Right hindlimb (tissue), 1 donor: ENCODE measurements at regions not wholly inside any gene's neighbourhood (a gene's known extent, or its start where the extent isn't known, plus 50 kb on each side); places are given as distances from the start of the nearest gene placed in this dataset.

ENCODE experiments used
- DNase-seq: peaks from one replicate; pipeline ENCODE4 v3.0.0-alpha.2; 2018

DNA sequence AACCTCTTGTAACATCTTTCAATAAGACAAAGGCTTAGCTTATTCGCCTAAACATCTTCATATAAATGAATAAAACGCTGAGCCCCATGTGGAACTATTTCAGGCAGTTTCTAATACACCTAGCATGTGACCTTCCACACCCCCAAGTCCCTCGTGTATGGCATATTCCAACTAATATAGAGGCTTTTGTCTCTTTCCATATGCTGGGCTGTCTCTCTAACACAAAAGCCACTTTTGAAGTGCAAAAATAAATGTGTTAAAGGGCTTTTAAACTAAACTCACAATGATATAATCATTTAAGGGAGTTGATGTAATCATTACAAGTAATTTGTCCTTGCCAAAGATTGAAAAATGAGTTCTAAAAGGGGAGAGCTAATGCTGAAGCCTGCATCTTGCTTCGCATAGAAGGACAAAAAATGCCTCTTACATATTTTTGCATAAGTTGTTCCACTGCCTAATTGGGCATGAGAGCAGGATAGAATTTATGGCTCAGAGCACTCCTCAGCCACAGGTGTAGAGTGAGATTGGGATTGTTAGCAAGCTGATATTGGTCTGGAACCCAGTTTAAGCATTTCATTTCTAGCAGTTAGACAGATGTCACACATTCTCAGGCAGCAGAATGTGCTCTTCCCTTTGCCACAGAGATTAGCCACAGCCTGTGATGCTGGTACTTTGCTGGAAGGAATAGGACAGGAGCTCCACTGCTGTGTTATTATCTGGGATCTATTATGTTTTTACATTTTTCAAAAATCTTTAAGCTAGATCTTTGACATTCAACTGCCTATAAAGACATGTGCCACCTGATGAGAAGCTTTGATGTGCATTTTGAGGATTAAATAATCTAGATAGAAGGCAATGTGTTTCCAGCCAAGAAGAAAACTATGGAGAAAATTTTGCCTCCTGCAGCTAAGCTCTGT, 1044.4 kb downstream of the ADGRL2 start:
- peak; percentile 26 for DNase-seq

DNA sequence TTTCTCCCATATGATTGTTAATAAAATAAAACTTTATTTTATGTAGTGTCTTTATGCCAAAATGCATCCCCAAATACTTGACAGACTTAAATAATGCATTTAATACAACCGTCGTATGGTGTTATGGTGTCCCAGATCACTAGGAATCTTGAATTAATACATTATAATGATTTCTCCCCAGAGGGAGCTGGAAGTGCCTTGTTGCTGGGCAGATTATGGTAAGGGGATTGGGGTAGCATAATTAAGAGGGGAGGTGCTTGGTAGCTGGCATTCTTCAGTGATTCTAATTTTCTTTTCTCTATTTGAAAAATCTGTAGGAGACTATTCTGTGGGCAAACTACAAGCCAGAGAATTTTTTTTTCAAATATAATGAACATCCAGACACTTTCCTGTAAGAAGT, 1043.7 kb downstream of the ADGRL2 start:
- DNase-seq: no peak

DNA sequence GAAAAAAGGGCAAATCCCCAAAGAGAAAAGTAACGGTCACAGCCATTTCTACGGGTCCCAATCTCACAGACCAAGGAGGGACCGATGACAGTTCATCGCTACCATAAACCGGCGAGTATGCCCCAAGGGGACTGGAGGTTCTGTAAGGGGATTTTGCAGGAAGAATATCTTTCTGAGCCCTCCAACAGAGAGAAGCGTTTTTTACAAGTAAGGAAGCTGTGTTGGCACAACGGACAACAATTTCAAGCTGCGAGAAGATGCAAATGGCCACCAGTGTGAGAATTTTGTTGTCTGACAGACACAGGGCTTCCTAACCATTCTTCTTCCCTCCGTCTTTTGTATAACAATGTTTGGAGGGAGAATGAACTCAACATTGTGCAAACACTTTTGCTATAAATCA, 1043.1 kb downstream of the ADGRL2 start:
- no peak for DNase-seq

DNA sequence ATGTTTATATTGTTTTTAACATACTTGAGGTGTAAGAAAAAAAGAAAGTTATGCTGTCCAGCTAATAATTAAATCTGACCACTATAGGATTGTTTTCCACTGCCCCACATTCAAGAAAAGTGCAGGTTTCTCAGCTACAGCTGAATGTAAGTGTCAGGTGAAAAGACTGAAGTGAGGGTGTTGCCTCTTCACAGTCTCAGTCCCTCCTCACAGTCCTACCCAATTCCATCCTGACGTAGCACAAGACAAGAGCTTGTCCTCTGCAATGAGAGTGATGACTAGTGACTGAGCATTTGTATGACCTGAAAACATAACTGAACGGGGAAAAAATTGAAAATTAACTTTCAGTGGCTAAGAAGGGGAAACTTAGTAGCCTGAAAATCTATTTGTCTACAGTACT, 1039.5 kb downstream of the ADGRL2 start:
- no peak for DNase-seq

DNA sequence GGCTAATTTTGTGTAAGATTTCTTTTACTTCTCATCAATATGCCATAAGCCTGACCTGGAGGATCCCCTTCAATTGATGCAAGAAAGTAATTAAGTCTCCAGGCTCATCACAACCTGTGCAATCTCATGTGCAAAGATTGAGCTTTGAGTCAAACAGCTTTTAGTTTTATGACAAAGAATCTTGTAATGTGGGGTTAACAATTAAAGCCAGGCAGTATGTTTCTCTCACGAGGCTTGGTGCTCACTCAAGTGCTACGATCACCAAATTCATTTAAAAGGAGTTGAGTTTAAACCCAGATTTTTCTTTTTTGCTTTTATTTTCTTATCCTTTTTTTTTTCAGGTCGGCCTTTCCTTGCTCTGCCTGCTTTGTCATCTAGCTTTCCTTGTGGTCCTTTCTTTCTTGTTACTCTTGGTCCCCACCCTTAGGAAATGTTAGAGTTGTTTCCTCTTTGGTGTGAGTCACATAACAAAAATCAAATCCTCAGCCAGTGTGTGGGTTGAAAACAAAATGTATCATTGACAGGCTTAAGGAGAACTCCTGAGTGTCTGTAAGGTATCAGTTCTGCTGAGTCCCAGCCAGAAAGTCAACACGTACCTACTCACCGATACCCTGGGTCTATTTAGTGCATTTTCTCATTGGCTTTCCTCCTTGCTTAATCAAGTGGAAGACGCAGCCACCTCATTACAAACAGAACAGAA, 1037.2 kb downstream of the ADGRL2 start:
- no peak for DNase-seq

DNA sequence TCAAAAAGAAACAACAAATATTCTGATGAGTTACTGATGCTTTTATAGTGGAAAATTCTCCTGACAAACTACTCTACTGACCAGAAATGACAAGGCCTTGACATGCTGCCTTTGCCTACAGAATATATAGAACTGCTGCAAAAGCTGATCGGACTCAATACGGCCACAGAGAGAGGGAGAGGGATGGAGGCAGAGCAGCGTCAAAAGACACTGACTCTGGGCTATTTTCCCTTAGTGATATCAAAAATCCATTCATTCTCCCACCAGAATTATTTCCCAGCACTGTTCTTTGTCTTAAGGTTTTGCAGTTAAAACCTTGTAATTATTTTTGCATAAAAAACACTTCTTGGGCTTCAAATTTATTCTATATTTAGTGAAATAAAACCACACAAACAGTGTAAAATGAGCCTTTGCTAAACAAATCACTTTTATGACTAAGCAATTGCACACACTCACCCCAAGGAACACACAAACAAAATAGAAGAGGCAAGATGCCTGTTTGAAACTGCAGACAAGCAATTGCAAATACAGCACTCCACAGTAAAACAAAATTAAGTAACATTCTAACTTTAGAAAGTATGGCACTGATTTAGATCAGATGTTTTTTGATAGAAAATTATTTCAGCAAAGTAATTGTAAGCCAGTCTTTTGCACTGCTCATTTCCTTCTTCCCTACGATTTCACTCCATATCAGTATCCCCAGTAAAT, 1036.4 kb downstream of the ADGRL2 start:
- no peak for DNase-seq

DNA sequence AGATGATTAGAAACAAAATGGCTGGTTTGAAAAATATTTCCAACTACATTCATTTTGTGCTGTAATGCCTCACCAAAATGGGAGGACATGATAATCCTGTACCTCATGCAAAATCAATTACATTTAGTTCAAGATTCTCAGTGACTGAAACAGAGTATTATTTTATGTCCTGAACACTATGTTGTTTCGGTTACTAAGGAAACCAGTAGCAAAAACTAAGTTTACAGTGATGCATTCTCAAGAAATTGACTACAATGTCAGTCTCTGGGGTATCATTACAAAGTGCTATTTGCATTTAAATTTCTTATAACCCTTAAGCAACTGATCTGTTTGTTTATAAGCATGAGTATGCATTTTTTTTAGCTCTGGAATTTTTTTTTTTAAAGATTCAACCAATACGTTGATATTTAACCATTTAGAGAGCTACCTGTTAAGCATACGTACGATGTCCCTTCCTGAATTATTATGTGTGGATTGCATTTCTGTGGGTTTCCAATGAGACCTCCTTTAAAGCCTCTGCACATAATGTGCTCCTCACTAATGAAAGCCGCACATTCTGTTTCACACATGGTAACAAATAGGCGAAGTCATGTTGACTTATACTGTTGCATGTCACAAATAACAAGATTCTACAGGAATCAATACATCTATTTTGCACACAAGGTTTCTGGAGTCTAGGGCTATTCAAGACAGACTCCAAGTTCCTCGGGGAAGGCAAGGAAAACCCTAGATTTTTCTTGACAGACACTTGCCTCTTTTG, 1035.7 kb downstream of the ADGRL2 start:
- no peak for DNase-seq

DNA sequence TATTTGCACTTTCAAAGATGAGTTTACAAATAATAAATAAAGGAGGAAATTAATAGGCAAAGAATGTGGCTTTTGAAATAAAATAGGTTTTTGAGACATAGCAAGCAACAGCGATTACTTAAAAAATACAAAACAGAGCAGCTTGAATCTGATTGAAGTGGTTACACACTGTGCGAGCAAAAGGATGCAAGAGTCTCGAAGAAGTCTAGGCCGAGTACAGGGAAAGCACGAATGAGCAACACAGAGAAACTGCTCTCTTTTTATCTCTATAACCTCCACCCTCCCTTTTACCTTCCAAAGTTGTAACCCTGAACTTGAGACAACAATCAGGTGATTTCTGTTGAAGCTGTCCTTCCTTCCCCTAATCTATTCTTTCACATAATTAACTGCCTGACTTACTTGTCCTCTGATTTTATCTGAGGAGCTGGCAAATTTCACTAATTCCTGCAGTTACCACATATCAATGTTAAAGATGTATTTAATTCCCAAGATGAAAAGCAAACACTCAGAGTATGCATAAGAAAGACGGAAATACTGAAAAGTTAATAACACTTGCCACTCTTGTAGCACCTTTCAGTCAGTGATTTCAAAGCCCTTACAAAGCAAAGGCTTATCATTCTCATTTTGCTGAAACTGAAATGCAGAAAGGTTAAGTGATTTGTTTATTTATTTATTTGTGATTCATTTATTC, 1030.1 kb downstream of the ADGRL2 start:
- no peak for DNase-seq

DNA sequence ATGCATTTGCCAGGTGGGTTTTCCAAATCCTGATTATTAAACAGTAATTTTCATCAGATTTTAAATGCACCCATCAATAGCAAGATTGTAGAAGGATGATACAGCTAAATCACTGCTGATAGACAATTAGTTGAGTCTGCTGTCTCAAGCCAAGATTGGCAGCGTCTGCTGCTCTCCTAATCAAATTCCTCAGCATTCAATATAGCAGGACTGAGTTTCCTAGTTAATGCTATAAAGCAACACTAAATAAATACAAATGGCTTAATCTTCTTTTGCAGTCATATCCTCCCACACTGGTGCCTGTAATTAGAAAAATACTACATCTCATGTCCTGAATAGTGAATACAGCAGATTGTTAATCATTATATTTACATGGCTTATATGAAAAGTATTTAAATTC, 1028.8 kb downstream of the ADGRL2 start:
- no peak for DNase-seq

DNA sequence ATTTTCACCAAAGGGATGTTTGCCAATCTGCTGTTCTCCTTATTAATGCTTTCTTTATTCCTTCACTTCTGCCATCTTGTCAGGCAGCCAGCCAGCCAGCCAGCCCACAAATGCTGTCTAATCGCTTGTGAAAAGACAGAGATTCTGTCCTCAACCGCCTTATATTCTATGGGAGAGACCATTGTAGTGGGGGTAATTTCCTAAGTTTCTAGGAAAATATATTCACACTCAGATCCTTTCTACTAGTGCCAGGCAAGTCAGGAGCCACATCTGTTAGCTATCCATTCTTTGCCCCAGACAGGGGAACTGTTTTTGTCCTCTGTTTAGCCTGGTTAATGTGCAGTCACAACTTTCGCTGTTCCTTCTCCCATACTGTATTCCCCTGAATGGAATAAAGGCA, 1023.1 kb downstream of the ADGRL2 start:
- DNase-seq: no peak

DNA sequence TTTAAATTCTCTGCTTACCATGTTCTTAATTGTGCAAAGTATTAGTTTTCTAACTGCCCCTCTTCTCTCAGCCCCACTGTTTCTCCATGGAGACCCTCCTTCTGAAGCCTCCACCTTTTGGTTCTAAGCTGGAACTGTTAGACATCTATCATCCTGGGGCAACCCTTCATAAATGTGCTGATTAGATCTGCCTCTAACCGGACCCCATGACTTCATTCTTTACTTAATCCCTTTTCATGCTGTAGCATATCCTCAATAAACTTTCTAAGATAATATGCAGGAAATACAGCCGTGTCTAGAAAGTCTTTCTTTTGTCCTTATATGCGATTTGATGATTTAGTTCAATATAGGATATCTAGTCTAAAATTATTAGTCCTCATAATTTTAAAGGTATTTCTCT, 1020.1 kb downstream of the ADGRL2 start:
- DNase-seq: no peak

DNA sequence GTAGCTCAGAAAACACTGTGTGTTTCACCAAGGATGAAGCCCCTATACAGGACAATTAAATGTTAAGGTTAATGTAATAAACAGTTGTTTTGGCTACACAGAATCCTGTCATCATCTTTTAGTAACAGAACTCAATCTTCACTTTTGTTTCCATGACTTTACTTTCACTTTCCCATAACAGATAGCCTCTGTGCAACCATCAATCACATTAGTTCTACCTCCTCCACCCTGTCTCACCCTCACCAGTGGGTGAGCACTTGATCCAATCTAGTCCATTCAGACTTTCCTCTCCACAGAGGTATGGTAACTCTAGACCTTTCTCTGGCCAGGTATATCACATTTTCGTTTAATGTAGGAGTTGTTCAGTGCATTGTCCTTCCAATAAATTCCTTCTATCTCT, 1018.5 kb downstream of the ADGRL2 start:
- no peak for DNase-seq

DNA sequence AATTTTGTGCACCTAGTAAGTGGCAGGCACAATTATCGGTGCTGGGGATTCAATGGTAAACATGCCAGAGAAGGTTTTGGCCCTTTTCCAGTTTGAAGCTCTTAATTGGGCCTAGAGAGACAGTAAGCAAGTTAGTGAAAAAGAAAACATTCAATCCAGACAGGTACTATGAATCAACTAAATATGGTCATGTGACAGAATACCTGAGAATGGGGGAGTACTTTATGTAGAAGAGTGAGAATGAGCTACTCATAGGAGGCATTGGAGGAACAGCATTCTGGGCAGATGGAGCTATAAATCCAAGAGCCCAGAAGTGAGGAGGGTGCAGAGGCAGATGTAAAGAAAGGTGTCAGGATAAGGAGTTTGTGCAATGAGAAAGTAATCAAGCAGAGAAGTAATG, 1017.9 kb downstream of the ADGRL2 start:
- DNase-seq: no peak

DNA sequence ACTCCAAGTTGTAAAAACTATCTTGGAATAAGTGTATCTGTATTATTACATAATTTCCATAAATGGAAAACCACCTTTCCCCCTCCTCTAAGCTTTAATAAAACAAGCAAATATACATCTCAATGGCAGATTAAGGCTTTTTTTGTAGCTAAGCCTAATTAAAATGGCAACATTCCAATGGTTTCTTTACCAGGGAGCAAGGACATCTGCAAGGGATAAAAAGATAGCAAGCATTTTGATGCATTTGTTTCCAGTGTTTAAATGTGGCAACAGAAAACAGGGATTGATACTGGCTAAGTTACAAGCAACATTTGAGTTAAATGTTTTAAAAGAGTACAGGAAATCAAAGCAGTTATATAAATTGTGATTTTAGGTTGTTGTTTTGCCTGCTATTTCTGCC, 1012.7 kb downstream of the ADGRL2 start:
- no peak for DNase-seq

DNA sequence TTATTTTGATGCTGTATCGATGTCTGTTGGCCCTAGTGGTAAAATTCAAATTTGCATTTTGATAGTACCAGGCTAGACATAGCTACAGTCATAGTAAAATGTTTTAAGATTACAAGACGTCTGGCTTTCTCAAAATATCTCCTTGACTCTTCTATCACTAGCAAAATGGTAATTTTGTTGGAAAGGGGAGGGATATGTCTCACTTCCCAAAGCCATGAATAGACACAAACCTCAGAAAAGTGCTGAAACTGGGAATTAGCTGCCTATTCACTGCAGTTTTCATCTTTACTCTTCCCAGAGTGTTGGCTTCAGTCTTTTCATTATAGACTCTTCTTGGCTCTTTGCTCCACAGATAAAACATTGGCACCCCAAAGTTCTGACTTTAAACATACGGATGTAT, 1009.9 kb downstream of the ADGRL2 start:
- no peak for DNase-seq

DNA sequence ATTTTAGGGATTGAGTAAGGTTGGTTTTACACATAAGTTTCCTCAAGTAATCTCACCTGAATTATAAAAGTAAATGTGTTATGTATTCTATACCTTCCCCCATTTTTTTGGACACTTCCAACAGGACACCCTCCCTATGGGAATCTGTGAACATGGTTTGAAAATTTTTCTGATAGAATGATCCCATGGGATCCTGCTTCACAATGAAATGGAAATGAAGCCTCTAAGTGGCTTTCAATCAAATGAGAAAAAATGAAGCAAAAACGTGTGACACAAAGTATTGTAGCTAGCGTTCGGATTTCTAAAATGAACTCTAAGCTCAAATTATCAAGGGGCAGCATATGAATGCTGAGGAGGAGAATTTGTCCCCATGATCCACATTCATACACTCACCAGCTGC, 1006.8 kb downstream of the ADGRL2 start:
- no peak for DNase-seq

DNA sequence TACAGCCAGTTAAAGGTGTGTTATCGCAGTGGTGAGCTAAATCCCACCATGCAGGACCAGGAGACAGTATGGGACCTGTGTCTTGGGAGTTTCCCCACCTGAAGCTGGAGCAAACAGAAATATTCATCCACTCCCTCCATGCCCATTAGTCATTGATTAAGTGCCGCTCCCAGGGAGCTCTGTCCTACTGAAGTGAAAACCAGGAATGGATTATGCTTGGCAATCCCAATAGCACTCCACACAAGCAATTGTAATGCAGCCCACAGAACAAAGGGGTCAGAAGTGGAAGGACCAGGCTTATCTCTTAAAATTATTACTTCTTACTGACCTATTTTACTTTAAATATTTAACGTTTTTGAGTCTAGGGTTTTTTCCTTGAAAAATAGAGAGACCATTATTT, 1005.4 kb downstream of the ADGRL2 start:
- no peak for DNase-seq

DNA sequence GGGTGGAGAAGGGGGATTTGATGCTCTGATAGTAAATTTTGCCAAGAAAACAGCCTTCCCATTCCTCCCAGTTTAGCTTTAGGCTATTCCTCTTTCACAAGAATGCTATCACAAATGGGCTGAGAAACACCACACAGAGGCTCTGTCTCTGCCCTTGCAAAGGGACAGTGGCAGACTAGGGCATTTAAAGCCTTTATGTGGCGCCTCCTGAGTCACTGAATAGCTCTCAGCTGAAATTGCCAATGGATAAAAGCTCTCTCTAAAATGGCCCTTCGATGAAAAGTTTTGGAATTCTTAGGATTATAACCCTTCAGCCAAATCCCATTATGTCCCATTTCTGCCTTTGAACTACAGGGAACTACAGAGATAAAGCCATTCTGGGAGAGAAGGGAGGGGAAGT, 1000.4 kb downstream of the ADGRL2 start:
- DNase-seq: no peak

DNA sequence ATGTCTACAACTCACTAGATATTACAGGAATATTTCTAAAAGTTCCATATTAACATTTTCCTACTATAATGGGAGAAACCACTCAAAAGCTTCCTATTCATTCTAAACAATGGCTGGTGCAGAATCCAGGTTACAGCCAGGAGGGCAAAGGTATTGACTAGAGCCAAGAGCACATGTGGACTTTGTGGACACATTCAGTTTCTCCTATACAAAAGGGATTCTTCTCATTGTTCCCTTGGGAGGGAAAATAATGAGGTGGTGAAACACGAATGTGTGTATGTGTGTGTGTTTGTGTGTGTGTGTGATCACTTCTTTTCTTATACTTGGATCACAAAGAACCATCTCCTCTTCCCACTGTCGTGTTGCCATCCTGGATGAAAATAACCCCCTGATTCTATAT, 1000.0 kb downstream of the ADGRL2 start:
- no peak for DNase-seq

DNA sequence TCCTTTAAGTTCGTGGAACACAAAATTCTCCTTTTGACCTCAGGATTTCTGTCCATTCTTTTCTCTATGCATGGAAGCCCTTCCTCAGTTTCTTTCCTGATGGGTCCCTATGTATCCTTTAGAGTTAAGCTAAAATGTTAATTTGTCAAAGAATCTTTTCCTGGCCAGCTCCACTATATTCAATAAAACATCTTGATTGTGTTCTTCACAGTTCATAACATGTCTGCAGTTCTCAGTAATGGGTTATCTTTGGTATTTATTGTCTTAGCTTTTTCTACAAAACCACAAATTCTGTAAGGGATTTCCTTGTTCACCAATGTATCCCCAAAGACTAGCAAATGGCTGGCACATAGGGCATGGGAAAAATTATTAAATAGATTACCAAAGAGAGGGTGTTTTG, 998.5 kb downstream of the ADGRL2 start:
- DNase-seq: no peak

DNA sequence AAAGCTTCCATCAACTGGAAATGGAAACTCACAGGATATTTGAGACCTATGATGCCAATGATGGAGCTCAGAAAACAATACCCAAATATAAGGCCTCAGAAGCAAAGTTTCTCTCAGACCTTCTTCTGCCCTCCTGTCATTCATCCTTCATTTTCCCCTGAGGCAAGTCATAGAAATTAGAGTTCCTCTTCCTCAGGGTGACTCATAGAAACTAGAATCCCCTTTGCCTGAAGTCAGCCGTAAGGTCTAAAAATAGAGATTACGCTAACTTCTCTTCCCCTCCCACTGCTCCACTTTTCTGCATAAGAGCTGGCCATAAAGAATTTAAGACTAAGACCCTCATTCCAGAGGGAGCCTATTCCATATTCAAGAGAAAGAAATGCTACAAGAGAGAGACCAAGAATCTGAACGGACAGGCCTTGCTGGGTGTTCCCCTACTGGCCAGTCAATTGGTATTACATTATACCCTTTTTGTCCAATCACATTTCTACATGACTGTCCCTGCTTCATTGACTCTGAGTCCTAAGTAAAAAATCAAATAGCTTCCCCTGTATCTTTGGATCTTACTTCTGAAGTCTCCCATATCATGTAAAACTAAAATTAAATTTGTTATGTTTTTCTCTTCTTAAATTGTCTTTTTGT, 994.9 kb downstream of the ADGRL2 start:
- DNase-seq: no peak

DNA sequence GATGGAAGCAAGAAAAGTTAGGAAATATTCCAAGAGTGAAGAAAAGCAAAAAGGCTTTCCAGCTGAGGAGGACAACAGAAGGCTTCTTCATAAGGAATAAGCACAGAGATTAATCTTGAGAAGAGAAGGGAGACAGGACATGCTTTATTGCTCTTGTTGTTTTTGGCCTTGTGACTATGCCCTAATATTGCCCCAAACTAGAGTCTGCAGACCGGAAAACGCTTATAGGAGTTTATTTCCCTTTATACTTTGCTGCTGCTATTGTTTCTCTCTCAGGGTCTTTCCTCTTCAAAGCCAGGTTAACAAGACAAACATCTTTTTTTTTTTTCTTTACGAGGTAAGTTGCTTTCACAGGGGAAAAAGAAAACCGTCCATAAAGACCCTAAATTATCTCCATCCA, 991.4 kb downstream of the ADGRL2 start:
- DNase-seq: no peak
